Urinary bladder (tissue), 3 donors: ENCODE measurements at regions not wholly inside any gene's neighbourhood (a gene's known extent, or its start where the extent isn't known, plus 50 kb on each side); places are given as distances from the start of the nearest gene placed in this dataset.
"Not testable (repeated sequence)": the region's sequence is repeated elsewhere in the genome, so short reads cannot be mapped to it uniquely, and the experiment has no call there.

Source experiments
- DNase-seq: peaks from one replicate; pipeline ENCODE4 v3.0.0-alpha.2; 2015; ENCODE audit errors: extremely low spot score
- H3K27ac ChIP-seq: one replicate; pipeline ENCODE4 v1.5.1; 2013; ENCODE audit warnings: low read depth, mild to moderate bottlenecking, moderate library complexity
- H3K36me3 ChIP-seq: one replicate; pipeline ENCODE4 v1.6.1; 2013; ENCODE audit warnings: mild to moderate bottlenecking, moderate library complexity; ENCODE audit not compliant: insufficient read depth
- H3K4me1 ChIP-seq: one replicate; pipeline ENCODE4 v1.6.1; 2013; ENCODE audit warnings: mild to moderate bottlenecking, moderate library complexity; ENCODE audit not compliant: insufficient read depth
- H3K4me3 ChIP-seq: one replicate; pipeline ENCODE4 v1.5.1; 2013; ENCODE audit warnings: low read depth, low read length
- WGBS: extraction: QIAGEN DNeasy Blood & Tissue Kit; methylation state at CpG from one replicate; pipeline ENCODE4 v1.1.7; 2013; 5-methylcytosine and 5-hydroxymethylcytosine counted together
- donor health status: healthy with polysubstance abuse.
- donor health status: healthy.

DNA sequence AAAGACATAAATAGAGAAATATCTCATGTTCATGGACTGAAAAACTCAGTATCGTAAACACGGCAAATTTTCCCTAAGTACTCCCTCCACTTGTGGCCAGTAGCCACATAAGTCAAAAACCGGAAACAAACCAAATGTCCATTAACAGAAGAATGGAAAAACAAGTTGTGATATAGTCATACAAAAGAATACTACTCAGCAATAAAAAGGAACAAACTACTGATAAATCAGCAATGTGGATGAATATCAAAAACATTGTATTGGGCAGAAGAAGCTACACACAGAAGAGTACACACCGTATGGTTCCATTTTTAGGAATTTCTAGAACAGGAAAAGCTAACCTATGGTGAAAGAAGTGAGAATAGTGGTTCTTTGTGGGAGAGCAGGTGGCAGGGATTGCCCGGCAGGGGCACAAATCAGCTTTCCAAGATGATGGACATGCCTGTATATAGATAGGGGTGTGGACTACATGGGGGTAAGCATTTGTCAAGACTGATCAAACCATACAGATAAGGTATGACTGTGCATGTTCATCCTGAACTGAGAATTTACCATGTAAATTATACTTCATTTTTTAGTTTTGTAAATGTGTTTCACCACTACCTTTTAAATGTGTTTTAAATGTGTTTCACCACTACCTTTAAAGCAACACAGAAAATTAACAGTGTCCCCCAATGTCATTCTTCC is 172.8 kb upstream of the CDH5 start:
- WGBS, result 89% methylated on average over 5 of the region's 5 CpGs
- no peak for DNase-seq
- no peaks in the 10 kb centered on the region for H3K36me3 ChIP-seq
- H3K4me1 ChIP-seq, result no peaks in the 10 kb centered on the region
- H3K4me3 ChIP-seq, result no peak overlapping the region
- H3K27ac ChIP-seq, result no peak overlapping the region

DNA sequence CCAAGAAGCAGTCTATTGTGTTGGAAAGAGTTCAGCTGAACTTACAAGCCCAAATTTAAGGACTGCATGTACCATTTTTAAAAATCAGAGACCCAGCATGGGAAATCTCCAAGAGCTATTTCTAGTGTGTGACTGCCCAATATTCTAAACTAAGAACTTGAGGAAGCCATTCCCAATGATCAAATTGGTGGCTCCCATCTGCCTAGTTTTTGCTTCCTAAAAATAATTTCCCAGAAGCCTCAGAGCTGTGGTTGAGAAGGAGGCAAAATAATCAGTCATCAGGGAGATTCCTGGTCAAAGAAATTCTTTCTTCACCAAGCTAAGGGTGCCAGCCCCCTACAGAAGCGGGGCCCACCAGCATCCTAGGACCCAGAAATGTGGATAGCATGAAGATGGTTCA is 176.1 kb upstream of the CDH5 start:
- no peak overlapping the region for H3K27ac ChIP-seq
- WGBS, result 97% methylated on average over 1 of the region's 1 CpG
- no peak overlapping the region for H3K4me3 ChIP-seq
- no peaks in the 10 kb centered on the region for H3K4me1 ChIP-seq
- no peaks in the 10 kb centered on the region for H3K36me3 ChIP-seq
- DNase-seq, result no peak

GRCh38 chr16:66189951-66190350 is 176.5 kb upstream of the CDH5 start:
- no peak for DNase-seq
- no peak overlapping the region for H3K4me3 ChIP-seq
- H3K27ac ChIP-seq, result no peak overlapping the region
- no peaks in the 10 kb centered on the region for H3K36me3 ChIP-seq
- WGBS, result 49% methylated on average over 4 of the region's 4 CpGs
- no peaks in the 10 kb centered on the region for H3K4me1 ChIP-seq

GRCh38 chr16:66188917-66189725 is 177.4 kb upstream of the CDH5 start:
- no peaks in the 10 kb centered on the region for H3K4me1 ChIP-seq
- 65% methylated on average over 10 of the region's 10 CpGs for WGBS
- no peak overlapping the region for H3K4me3 ChIP-seq
- no peak overlapping the region for H3K27ac ChIP-seq
- DNase-seq, result peak; percentile 59
- H3K36me3 ChIP-seq, result no peaks in the 10 kb centered on the region

DNA sequence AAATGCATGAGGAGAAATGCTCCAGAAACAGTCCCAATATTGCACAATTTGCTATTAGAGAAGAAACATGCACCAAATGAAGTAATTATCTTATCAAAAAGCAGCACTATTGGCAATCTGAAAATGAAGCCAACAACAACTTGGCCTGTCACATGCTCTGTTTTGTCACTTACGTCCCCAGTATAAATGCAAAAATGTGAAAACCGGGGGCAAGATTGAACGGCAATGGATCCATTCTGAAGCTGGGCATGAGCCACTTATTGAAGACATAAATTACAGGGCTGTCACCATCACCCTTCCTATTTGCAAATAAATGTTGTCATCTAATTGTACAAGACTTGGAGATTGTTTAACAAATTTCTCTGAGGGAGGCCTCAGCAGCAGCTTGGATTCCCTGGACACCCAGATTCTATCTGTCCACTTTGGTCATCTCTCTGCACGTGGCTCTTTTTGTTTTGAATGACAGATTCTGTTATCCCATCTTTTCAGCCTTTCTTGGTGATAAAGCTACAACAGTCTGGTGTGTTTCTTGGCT is 180.2 kb upstream of the CDH5 start:
- Histone ChIP-seq H3K36me3 (no peaks in the 10 kb centered on the region), H3K27ac (no peak overlapping the region), H3K4me3 (no peak overlapping the region), H3K4me1 (no peaks in the 10 kb centered on the region)
- no peak for DNase-seq
- 82% methylated on average over 4 of the region's 4 CpGs for WGBS

DNA sequence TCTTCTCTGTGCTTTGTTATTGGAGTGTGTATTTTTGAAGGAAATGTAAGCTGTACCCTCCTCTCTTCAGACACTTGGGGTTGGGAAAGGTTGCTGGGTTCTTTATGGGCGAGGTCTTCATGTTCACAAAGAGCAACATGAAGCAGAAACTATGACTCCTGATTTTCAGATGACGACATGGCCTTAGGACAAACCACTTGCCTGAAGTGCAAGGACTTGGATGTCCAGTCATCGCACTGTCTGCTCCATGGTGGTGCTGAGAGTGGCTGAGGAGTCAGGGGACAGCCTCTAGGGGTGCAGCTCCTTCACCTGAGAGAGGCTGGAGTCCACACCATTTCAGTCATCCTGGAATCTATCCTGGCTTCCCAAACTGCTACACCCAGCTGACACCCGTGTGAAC is 183.9 kb upstream of the CDH5 start:
- 92% methylated on average over 4 of the region's 4 CpGs for WGBS
- no peak for DNase-seq

GRCh38 chr16:66176731-66177130 is 189.8 kb upstream of the CDH5 start:
- DNase-seq, result no peak
- Histone ChIP-seq H3K4me3 (no peak overlapping the region), H3K36me3 (no peaks in the 10 kb centered on the region), H3K27ac (no peak overlapping the region), H3K4me1 (no peaks in the 10 kb centered on the region)
- WGBS, result 95% methylated on average over 2 of the region's 2 CpGs

More for the DNA sequence above, 183.9 kb upstream of the CDH5 start:
- Histone ChIP-seq H3K27ac (no peak overlapping the region), H3K36me3 (no peaks in the 10 kb centered on the region), H3K4me3 (no peak overlapping the region), H3K4me1 (no peaks in the 10 kb centered on the region)

GRCh38 chr16:66176111-66176510 is 190.4 kb upstream of the CDH5 start:
- no peak for DNase-seq
- Histone ChIP-seq H3K4me1 (no peaks in the 10 kb centered on the region), H3K4me3 (no peak overlapping the region), H3K36me3 (no peaks in the 10 kb centered on the region), H3K27ac (no peak overlapping the region)
- 97% methylated on average over 7 of the region's 7 CpGs for WGBS

- no peaks in the 10 kb centered on the region for H3K36me3 ChIP-seq
- WGBS, result 51% methylated on average over 4 of the region's 4 CpGs
- no peak for DNase-seq
These were observed 190.9 kb upstream of the CDH5 start for GRCh38 chr16:66175636-66176035.

DNA sequence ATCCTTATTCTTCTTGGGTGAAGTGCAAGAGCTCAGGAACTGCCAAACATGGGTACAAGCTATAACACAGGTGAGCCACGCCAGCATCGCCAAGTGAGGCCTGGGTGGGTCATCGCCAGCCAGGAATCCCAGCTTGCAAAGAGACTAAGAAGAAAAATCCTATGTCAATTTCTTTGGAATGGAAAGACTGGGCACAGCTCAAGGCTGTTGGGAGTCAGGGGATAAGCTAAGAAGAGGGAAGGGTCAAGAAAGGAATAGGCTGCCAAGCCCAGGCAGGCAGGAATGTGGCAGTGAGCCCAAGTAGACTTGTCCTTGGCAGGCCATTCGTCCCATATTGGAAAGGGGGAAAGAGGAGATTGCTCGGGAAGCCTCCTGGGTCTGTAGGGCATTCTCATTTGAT is 191.4 kb upstream of the CDH5 start:
- no peak for DNase-seq
- H3K4me1 ChIP-seq, result no peaks in the 10 kb centered on the region
- no peak overlapping the region for H3K27ac ChIP-seq
- no peaks in the 10 kb centered on the region for H3K36me3 ChIP-seq
- WGBS, result 85% methylated on average over 5 of the region's 5 CpGs
- H3K4me3 ChIP-seq, result no peak overlapping the region

More at GRCh38 chr16:66175636-66176035, 190.9 kb upstream of the CDH5 start:
- Histone ChIP-seq H3K27ac (no peak overlapping the region), H3K4me3 (no peak overlapping the region), H3K4me1 (no peaks in the 10 kb centered on the region)

- not testable (repeated sequence) for H3K4me1 ChIP-seq, DNase-seq, H3K27ac ChIP-seq, H3K36me3 ChIP-seq, H3K4me3 ChIP-seq
- 95% methylated on average over 10 of the region's 10 CpGs for WGBS
These were observed 192.7 kb upstream of the CDH5 start for GRCh38 chr16:66173796-66174195.

GRCh38 chr16:66173181-66173580 is 193.3 kb upstream of the CDH5 start:
- H3K4me3 ChIP-seq, H3K36me3 ChIP-seq, H3K4me1 ChIP-seq, H3K27ac ChIP-seq, DNase-seq: not testable (repeated sequence)
- 93% methylated on average over 6 of the region's 6 CpGs for WGBS

DNA sequence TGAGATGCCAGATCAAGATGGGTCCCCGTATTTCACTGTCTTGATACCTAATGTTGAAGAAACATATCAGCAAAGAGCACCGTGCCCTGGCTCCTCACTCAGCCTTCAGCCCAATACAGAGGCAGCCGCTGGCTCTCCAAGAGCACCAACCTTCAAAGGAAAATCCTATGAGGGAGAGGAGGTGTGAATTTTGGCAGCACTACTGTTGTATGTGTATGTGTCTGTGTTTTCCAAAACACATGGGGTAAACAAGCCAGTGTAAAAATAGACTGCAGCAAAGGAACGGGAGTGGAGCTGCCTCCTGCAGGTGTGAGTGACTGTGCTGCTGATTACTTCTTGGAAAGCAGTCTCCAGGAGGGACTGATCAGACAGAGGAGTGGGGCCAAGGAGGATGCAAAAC is 194.0 kb upstream of the CDH5 start:
- H3K4me1 ChIP-seq, result no peaks in the 10 kb centered on the region
- no peak overlapping the region for H3K4me3 ChIP-seq
- no peak overlapping the region for H3K27ac ChIP-seq
- DNase-seq, result no peak
- H3K36me3 ChIP-seq, result no peaks in the 10 kb centered on the region
- WGBS, result 75% methylated on average over 4 of the region's 4 CpGs

GRCh38 chr16:66171578-66171977 is 194.9 kb upstream of the CDH5 start:
- 95% methylated on average over 3 of the region's 3 CpGs for WGBS
- no peaks in the 10 kb centered on the region for H3K4me1 ChIP-seq
- H3K4me3 ChIP-seq, result no peak overlapping the region
- no peak overlapping the region for H3K27ac ChIP-seq
- H3K36me3 ChIP-seq, result no peaks in the 10 kb centered on the region
- DNase-seq, result no peak
